ENCODE measurements at regions not wholly inside any gene's neighbourhood (a gene's known extent, or its start where the extent isn't known, plus 50 kb on each side); places are given as distances from the start of the nearest gene placed in this dataset.
"Not testable (repeated sequence)": the region's sequence is repeated elsewhere in the genome, so short reads cannot be mapped to it uniquely, and the experiment has no call there.

GRCh38 chr2:91573018-91573417 lies 2881.5 kb downstream of the RPIA start:
- not testable (repeated sequence) for TF ChIP-seq CTCF (conservative IDR thresholded peaks at IDR 0.05; ENCODE audit: low read depth, low read length); EZH2 (IDR thresholded peaks at IDR 0.05; ENCODE audit: borderline replicate concordance, low read depth, low read length, poor library complexity, severe bottlenecking)
